ENCODE measurements at regions not wholly inside any gene's neighbourhood (a gene's known extent, or its start where the extent isn't known, plus 50 kb on each side); places are given as distances from the start of the nearest gene placed in this dataset.
"Not testable (repeated sequence)": the region's sequence is repeated elsewhere in the genome, so short reads cannot be mapped to it uniquely, and the experiment has no call there.

- no peak for DNase-seq
These were observed 647.7 kb upstream of the ZNF804A start for GRCh38 chr2:183950673-183951072.

GRCh38 chr2:183951630-183952029 lies 646.7 kb upstream of the ZNF804A start:
- no peak for DNase-seq

GRCh38 chr2:183952741-183953140 lies 645.6 kb upstream of the ZNF804A start:
- DNase-seq: no peak

GRCh38 chr2:183963609-183964008 lies 634.7 kb upstream of the ZNF804A start:
- no peak for DNase-seq

- no peak for DNase-seq
These were observed 633.8 kb upstream of the ZNF804A start for GRCh38 chr2:183964565-183964964.

- no peak for DNase-seq
These were observed 630.6 kb upstream of the ZNF804A start for GRCh38 chr2:183967756-183968155.

- not testable (repeated sequence) for DNase-seq
These were observed 622.7 kb upstream of the ZNF804A start for GRCh38 chr2:183975676-183976075.

GRCh38 chr2:183984871-183985270 lies 613.5 kb upstream of the ZNF804A start:
- no peak for DNase-seq

GRCh38 chr2:183991968-183992367 lies 606.4 kb upstream of the ZNF804A start:
- no peak for DNase-seq

GRCh38 chr2:183993052-183993451 lies 605.3 kb upstream of the ZNF804A start:
- DNase-seq: no peak

- no peak for DNase-seq
These were observed 602.7 kb upstream of the ZNF804A start for GRCh38 chr2:183995632-183996031.

- no peak for DNase-seq
These were observed 601.2 kb upstream of the ZNF804A start for GRCh38 chr2:183996825-183997793.

- no peak for DNase-seq
These were observed 600.1 kb upstream of the ZNF804A start for GRCh38 chr2:183998041-183998796.

GRCh38 chr2:183998797-183999190 lies 599.5 kb upstream of the ZNF804A start:
- DNase-seq: no peak

GRCh38 chr2:184004289-184004947 lies 593.9 kb upstream of the ZNF804A start:
- DNase-seq: no peak

GRCh38 chr2:184004948-184005672 lies 593.2 kb upstream of the ZNF804A start:
- DNase-seq: no peak

GRCh38 chr2:184006998-184007397 lies 591.3 kb upstream of the ZNF804A start:
- DNase-seq: no peak

- DNase-seq: no peak
These were observed 571.4 kb upstream of the ZNF804A start for GRCh38 chr2:184026961-184027360.

- no peak for DNase-seq
These were observed 568.1 kb upstream of the ZNF804A start for GRCh38 chr2:184030245-184030644.

- DNase-seq: no peak
These were observed 567.3 kb upstream of the ZNF804A start for GRCh38 chr2:184030989-184031388.

- DNase-seq: no peak
These were observed 566.8 kb upstream of the ZNF804A start for GRCh38 chr2:184031402-184032147.

- DNase-seq: no peak
These were observed 565.3 kb upstream of the ZNF804A start for GRCh38 chr2:184032983-184033382.
